H9 (cell line): ENCODE measurements at regions not wholly inside any gene's neighbourhood (a gene's known extent, or its start where the extent isn't known, plus 50 kb on each side); places are given as distances from the start of the nearest gene placed in this dataset.

Experiments used
- DNase-seq: peaks from one replicate; pipeline ENCODE4 v3.0.0-alpha.2; 2017
- H2AFZ ChIP-seq: one replicate; pipeline ENCODE4 v1.6.1; 2013; ENCODE audit warnings: mild to moderate bottlenecking, low read length, control low read depth, moderate library complexity
- H2AK5ac ChIP-seq: 2 replicates; pipeline ENCODE4 v1.6.1; 2013; ENCODE audit warnings: low read length, control low read depth, mixed read lengths; ENCODE audit not compliant: insufficient read length
- H2BK120ac ChIP-seq: one replicate; pipeline ENCODE4 v1.6.1; 2013; ENCODE audit warnings: low read depth, mild to moderate bottlenecking, low read length, control low read depth, inconsistent platforms; ENCODE audit not compliant: poor library complexity, severe bottlenecking
- H2BK12ac ChIP-seq: 2 replicates; pipeline ENCODE4 v1.6.1; 2013; ENCODE audit warnings: low read length, control low read depth, mixed read lengths, low read depth; ENCODE audit not compliant: insufficient read length
- H2BK15ac ChIP-seq: 2 replicates; pipeline ENCODE4 v1.6.1; 2013; ENCODE audit warnings: low read depth, low read length, control low read depth
- H2BK20ac ChIP-seq: one replicate; pipeline ENCODE4 v1.6.1; 2013; ENCODE audit warnings: low read depth, mild to moderate bottlenecking, low read length, control low read depth, inconsistent platforms; ENCODE audit not compliant: poor library complexity, severe bottlenecking
- H2BK5ac ChIP-seq: 2 replicates; pipeline ENCODE4 v1.6.1; 2013; ENCODE audit warnings: low read length, control low read depth, mixed read lengths; ENCODE audit not compliant: insufficient read length
- H3K14ac ChIP-seq: 2 replicates; pipeline ENCODE4 v1.6.1; 2013; ENCODE audit warnings: low read length, control low read depth; ENCODE audit not compliant: insufficient read depth
- H3K18ac ChIP-seq: 2 replicates; pipeline ENCODE4 v1.6.1; 2013; ENCODE audit warnings: low read depth, mild to moderate bottlenecking, mixed read lengths, low read length, control low read depth; ENCODE audit not compliant: insufficient read length
- H3K23ac ChIP-seq: 2 replicates; pipeline ENCODE4 v1.6.1; 2013; ENCODE audit warnings: low read length, control low read depth, mixed read lengths, low read depth; ENCODE audit not compliant: insufficient read length
- H3K23me2 ChIP-seq: 2 replicates; pipeline ENCODE4 v1.6.1; 2013; ENCODE audit warnings: low read depth, mild to moderate bottlenecking, mixed read lengths, low read length, control low read depth; ENCODE audit not compliant: insufficient read length, poor library complexity, severe bottlenecking
- H3K27ac ChIP-seq: 2 replicates; pipeline ENCODE4 v1.5.1; 2013; ENCODE audit warnings: low read length, control low read depth, mixed read lengths, low read depth; ENCODE audit not compliant: insufficient read length
- H3K27me3 ChIP-seq: 2 replicates; pipeline ENCODE4 v1.6.1; 2013; ENCODE audit warnings: low read length, control low read depth, inconsistent platforms; ENCODE audit not compliant: insufficient read depth
- H3K4ac ChIP-seq: 2 replicates; pipeline ENCODE4 v1.6.1; 2013; ENCODE audit warnings: low read depth, mild to moderate bottlenecking, control low read depth, inconsistent platforms, low read length, moderate library complexity
- H3K4me1 ChIP-seq: 2 replicates; pipeline ENCODE4 v1.6.1; 2013; ENCODE audit warnings: low read length, control low read depth, inconsistent platforms; ENCODE audit not compliant: insufficient read depth
- H3K4me2 ChIP-seq: 2 replicates; pipeline ENCODE4 v1.6.1; 2013; ENCODE audit warnings: low read length, control low read depth, mixed read lengths; ENCODE audit not compliant: insufficient read length, insufficient read depth
- H3K56ac ChIP-seq: 2 replicates; pipeline ENCODE4 v1.6.1; 2013; ENCODE audit warnings: low read depth, mild to moderate bottlenecking, mixed read lengths, low read length, control low read depth; ENCODE audit not compliant: insufficient read length
- H3K79me1 ChIP-seq: 2 replicates; pipeline ENCODE4 v1.6.1; 2013; ENCODE audit warnings: low read depth, mild to moderate bottlenecking, moderate library complexity, low read length, control low read depth, inconsistent platforms; ENCODE audit not compliant: insufficient read depth, poor library complexity, severe bottlenecking
- H3K79me2 ChIP-seq: 2 replicates; pipeline ENCODE4 v1.6.1; 2013; ENCODE audit warnings: low read length, control low read depth, inconsistent platforms; ENCODE audit not compliant: insufficient read depth
- H3K9ac ChIP-seq: 2 replicates; pipeline ENCODE4 v1.6.1; 2013; ENCODE audit warnings: low read length, control low read depth, mixed read lengths; ENCODE audit not compliant: insufficient read length; ENCODE audit errors: extremely low read depth
- H3K9me3 ChIP-seq: one replicate; pipeline ENCODE4 v1.6.1; 2013; ENCODE audit warnings: low read depth, low read length, inconsistent platforms; ENCODE audit not compliant: control insufficient read depth
- H3T11ph ChIP-seq: one replicate; pipeline ENCODE4 v1.6.1; 2013; ENCODE audit warnings: mild to moderate bottlenecking, low read length, control low read depth, inconsistent platforms
- H4K20me1 ChIP-seq: one replicate; pipeline ENCODE4 v1.6.1; 2013; ENCODE audit not compliant: control insufficient read depth, insufficient read length, insufficient read depth
- H4K5ac ChIP-seq: 2 replicates; pipeline ENCODE4 v1.6.1; 2013; ENCODE audit warnings: low read depth, mild to moderate bottlenecking, mixed read lengths, low read length, control low read depth; ENCODE audit not compliant: insufficient read length
- H4K8ac ChIP-seq: replicated peaks from 2 replicates; pipeline ENCODE4 v1.6.1; 2013; ENCODE audit warnings: low read length, control low read depth, mixed read lengths, low read depth; ENCODE audit not compliant: insufficient read length
- H4K91ac ChIP-seq: 2 replicates; pipeline ENCODE4 v1.6.1; 2013; ENCODE audit warnings: low read depth, mild to moderate bottlenecking, moderate library complexity, mixed read lengths, low read length, control low read depth; ENCODE audit not compliant: insufficient read length
- H3K27ac Mint-ChIP-seq, 3 experiments: 2 replicates in 2 of 3; 3 replicates in 1 of 3; pipeline ENCODE4 v1.8.0; 2020 to 2021; ENCODE audit warnings: mixed read lengths in 3 of 3, mild to moderate bottlenecking in 1 of 3, moderate library complexity in 1 of 3
- H3K27me3 Mint-ChIP-seq: 2 replicates; pipeline ENCODE4 v1.8.0; 2021; ENCODE audit warnings: low read depth, mild to moderate bottlenecking, moderate library complexity, mixed read lengths
- H3K36me3 Mint-ChIP-seq, 3 experiments: 2 replicates in 2 of 3; 3 replicates in 1 of 3; pipeline ENCODE4 v1.8.0; 2020 to 2021; ENCODE audit warnings: low read depth in 3 of 3, mixed read lengths in 3 of 3; ENCODE audit not compliant: insufficient read depth in 1 of 3
- H3K4me1 Mint-ChIP-seq, 2 experiments: 2 replicates each; pipeline ENCODE4 v1.8.0; 2020; ENCODE audit warnings: mixed read lengths in 2 of 2
- H3K4me3 Mint-ChIP-seq, 2 experiments: 2 replicates in 1 of 2; 3 replicates in 1 of 2; pipeline ENCODE4 v1.8.0; 2020 to 2021; ENCODE audit warnings: mild to moderate bottlenecking in 2 of 2, mixed read lengths in 2 of 2, moderate library complexity in 1 of 2
- H3K9me3 Mint-ChIP-seq, 2 experiments: 2 replicates in 1 of 2; 3 replicates in 1 of 2; pipeline ENCODE4 v1.8.0; 2020; ENCODE audit warnings: mild to moderate bottlenecking in 2 of 2, mixed read lengths in 2 of 2, moderate library complexity in 1 of 2
- CTCF ChIP-seq: fragments of 200-600 bp; sonication (generic); conservative IDR thresholded peaks from 3 replicates; pipeline ENCODE4 v1.8.0; 2021; ENCODE audit warnings: antibody characterized with exemption, mild to moderate bottlenecking
- WGBS: extraction: QIAGEN DNeasy Blood & Tissue Kit; methylation state at CpG from one replicate; pipeline ENCODE4 v1.1.7; 2013; ENCODE audit warnings: missing lambda C conversion rate, low lambda C conversion rate, mixed read lengths; ENCODE audit not compliant: insufficient read length; ENCODE audit errors: extremely low coverage; 5-methylcytosine and 5-hydroxymethylcytosine counted together

DNA sequence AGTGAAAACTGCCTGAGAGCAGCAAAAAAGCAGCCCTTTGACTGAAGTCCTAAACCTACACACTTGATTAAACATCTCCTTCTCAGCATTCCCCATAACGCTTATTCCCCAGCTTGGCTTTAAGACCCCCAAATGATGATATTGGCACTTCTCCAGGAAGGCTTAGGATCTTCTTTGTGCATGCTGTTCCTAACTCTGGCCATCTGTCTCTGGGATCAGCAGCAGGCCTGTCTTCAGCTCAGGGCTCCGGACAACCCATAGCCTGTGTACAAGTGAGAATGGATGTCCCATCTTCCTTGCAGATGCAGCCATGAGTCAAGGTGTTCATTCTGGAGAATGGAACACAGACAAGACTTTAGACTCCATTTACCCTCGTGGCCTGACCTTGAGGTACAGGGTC is 81.6 kb upstream of the TMEM17 start:
- peaks cover 12 to 16% of the 10 kb centered on the region in 2 experiments for H3K9me3 Mint-ChIP-seq
- no peak overlapping the region for H4K8ac ChIP-seq
- no peaks in the 10 kb centered on the region for H3K79me2 ChIP-seq
- H3K36me3 Mint-ChIP-seq: peaks cover 3 to 15% (median 12%) of the 10 kb centered on the region in 3 experiments
- H4K5ac ChIP-seq: no peak overlapping the region
- DNase-seq: no peak
- H2AFZ ChIP-seq: no peak overlapping the region
- no peak overlapping the region for H3K4ac ChIP-seq
- H3T11ph ChIP-seq: no peak overlapping the region
- no peaks in the 10 kb centered on the region for H3K23me2 ChIP-seq
- H3K27me3 ChIP-seq: no peaks in the 10 kb centered on the region
- peaks cover 4% of the 10 kb centered on the region; the same call in 1 of the 2 replicates for H3K4me1 ChIP-seq
- no peak overlapping the region for H3K27ac ChIP-seq
- no peak overlapping the region for H3K27ac Mint-ChIP-seq
- H3K9ac ChIP-seq: no peak overlapping the region
- H4K91ac ChIP-seq: no peak overlapping the region
- H2BK15ac ChIP-seq: no peak overlapping the region
- no peaks in the 10 kb centered on the region for H4K20me1 ChIP-seq
- no peak overlapping the region for H2BK12ac ChIP-seq
- H2BK5ac ChIP-seq: no peak overlapping the region
- H3K18ac ChIP-seq: no peak overlapping the region
- H3K56ac ChIP-seq: no peak overlapping the region
- no peak overlapping the region for H2BK20ac ChIP-seq
- H2AK5ac ChIP-seq: no peak overlapping the region
- WGBS: no CpG with 5 or more reads among the region's 3 CpGs
- peaks cover 11 to 15% of the 10 kb centered on the region in 2 experiments for H3K4me1 Mint-ChIP-seq
- no peak overlapping the region for H3K23ac ChIP-seq
- no peaks in the 10 kb centered on the region; the same call in none of the 2 replicates for H3K27me3 Mint-ChIP-seq
- no peak for TF ChIP-seq CTCF
- H3K79me1 ChIP-seq: no peaks in the 10 kb centered on the region
- H3K4me2 ChIP-seq: no peak overlapping the region
- H3K4me3 Mint-ChIP-seq: no peak overlapping the region
- H2BK120ac ChIP-seq: no peak overlapping the region
- no peak overlapping the region for H3K14ac ChIP-seq
- peaks cover 10% of the 10 kb centered on the region for H3K9me3 ChIP-seq
